Liver (tissue), 3 donors: ENCODE measurements at regions not wholly inside any gene's neighbourhood (a gene's known extent, or its start where the extent isn't known, plus 50 kb on each side); places are given as distances from the start of the nearest gene placed in this dataset.

Experiments
- EGR1 ChIP-seq, 2 donors: IDR thresholded peaks; 2 replicates each; pipeline ENCODE4 v1.6.1; 2016 to 2018; ENCODE audit warnings: antibody characterized with exemption in 2 of 2, low read depth in 2 of 2
- GABPA ChIP-seq, 2 donors: IDR thresholded peaks in 1 of 2; conservative IDR thresholded peaks in 1 of 2; 2 replicates each; pipeline ENCODE4 v1.6.1; 2016; ENCODE audit warnings: antibody characterized with exemption in 2 of 2, mild to moderate bottlenecking in 1 of 2, moderate library complexity in 1 of 2
- HNF4A ChIP-seq, 2 donors: conservative IDR thresholded peaks; 2 replicates each; pipeline ENCODE4 v1.6.1; 2016; ENCODE audit warnings: antibody characterized with exemption in 2 of 2, mild to moderate bottlenecking in 2 of 2
- JUND ChIP-seq, 2 donors: IDR thresholded peaks; 2 replicates each; pipeline ENCODE4 v1.6.1; 2016; ENCODE audit warnings: antibody characterized with exemption in 2 of 2
- MAX ChIP-seq: IDR thresholded peaks from 2 replicates; pipeline ENCODE4 v1.6.1; 2016; ENCODE audit warnings: antibody characterized with exemption
- RAD21 ChIP-seq, 2 donors: IDR thresholded peaks; 2 replicates each; pipeline ENCODE4 v1.6.1; 2016; ENCODE audit warnings: antibody characterized with exemption in 2 of 2, mild to moderate bottlenecking in 2 of 2
- REST ChIP-seq: IDR thresholded peaks from 2 replicates; pipeline ENCODE4 v1.6.1; 2016; ENCODE audit warnings: antibody characterized with exemption, mild to moderate bottlenecking
- RXRA ChIP-seq, 2 donors: IDR thresholded peaks; 2 replicates each; pipeline ENCODE4 v1.6.1; 2017 to 2018; ENCODE audit warnings: antibody characterized with exemption in 2 of 2, mild to moderate bottlenecking in 1 of 2
- SP1 ChIP-seq: IDR thresholded peaks from 2 replicates; pipeline ENCODE4 v1.6.1; 2018; ENCODE audit warnings: antibody characterized with exemption, mild to moderate bottlenecking
- TAF1 ChIP-seq: conservative IDR thresholded peaks from 2 replicates; pipeline ENCODE4 v1.6.1; 2016; ENCODE audit warnings: antibody characterized with exemption, mild to moderate bottlenecking
- YY1 ChIP-seq: IDR thresholded peaks from 2 replicates; pipeline ENCODE4 v1.6.1; 2016; ENCODE audit warnings: antibody characterized with exemption, mild to moderate bottlenecking
- TF ChIP-seq, protein P1 (sequence below): fragments of 150-350 bp; IDR thresholded peaks from 2 replicates; pipeline ENCODE4 v1.5.1; 2017; ENCODE audit warnings: improper control_type of control experiment, low read depth, low read length; ENCODE audit not compliant: missing input control
- TF ChIP-seq, protein P2 (sequence below): IDR thresholded peaks from 2 replicates; pipeline ENCODE4 v1.6.1; 2016; ENCODE audit warnings: antibody characterized with exemption
- donor health status: healthy.
- donor health status: healthy.

- TF ChIP-seq, protein P1, sequence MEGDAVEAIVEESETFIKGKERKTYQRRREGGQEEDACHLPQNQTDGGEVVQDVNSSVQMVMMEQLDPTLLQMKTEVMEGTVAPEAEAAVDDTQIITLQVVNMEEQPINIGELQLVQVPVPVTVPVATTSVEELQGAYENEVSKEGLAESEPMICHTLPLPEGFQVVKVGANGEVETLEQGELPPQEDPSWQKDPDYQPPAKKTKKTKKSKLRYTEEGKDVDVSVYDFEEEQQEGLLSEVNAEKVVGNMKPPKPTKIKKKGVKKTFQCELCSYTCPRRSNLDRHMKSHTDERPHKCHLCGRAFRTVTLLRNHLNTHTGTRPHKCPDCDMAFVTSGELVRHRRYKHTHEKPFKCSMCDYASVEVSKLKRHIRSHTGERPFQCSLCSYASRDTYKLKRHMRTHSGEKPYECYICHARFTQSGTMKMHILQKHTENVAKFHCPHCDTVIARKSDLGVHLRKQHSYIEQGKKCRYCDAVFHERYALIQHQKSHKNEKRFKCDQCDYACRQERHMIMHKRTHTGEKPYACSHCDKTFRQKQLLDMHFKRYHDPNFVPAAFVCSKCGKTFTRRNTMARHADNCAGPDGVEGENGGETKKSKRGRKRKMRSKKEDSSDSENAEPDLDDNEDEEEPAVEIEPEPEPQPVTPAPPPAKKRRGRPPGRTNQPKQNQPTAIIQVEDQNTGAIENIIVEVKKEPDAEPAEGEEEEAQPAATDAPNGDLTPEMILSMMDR: no peak
- TF ChIP-seq JUND (IDR thresholded peaks at IDR 0.05): no peak
- TF ChIP-seq SP1: no peak
- TF ChIP-seq GABPA (IDR thresholded peaks at IDR 0.05 in 1 of 2, conservative IDR thresholded peaks at IDR 0.05 in 1 of 2): no peak
- no peak for TF ChIP-seq YY1
- TF ChIP-seq EGR1 (IDR thresholded peaks at IDR 0.05; ENCODE audit: low read depth in 2 of 2): no peak
- no peak for TF ChIP-seq REST
- TF ChIP-seq RAD21 (IDR thresholded peaks at IDR 0.05): no peak
- TF ChIP-seq HNF4A (conservative IDR thresholded peaks at IDR 0.05): no peak
- TF ChIP-seq MAX: no peak
- no peak for TF ChIP-seq TAF1
- TF ChIP-seq RXRA (IDR thresholded peaks at IDR 0.05): no peak
- TF ChIP-seq, protein P2, sequence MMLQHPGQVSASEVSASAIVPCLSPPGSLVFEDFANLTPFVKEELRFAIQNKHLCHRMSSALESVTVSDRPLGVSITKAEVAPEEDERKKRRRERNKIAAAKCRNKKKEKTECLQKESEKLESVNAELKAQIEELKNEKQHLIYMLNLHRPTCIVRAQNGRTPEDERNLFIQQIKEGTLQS: no peak
These were observed 213.5 kb upstream of the NAV2 start for GRCh38 chr11:19499026-19499669.
